NT2/D1 (cell line): ENCODE measurements at regions not wholly inside any gene's neighbourhood (a gene's known extent, or its start where the extent isn't known, plus 50 kb on each side); places are given as distances from the start of the nearest gene placed in this dataset.

Experiments used
- SUZ12 ChIP-seq: IDR thresholded peaks from 2 replicates; pipeline ENCODE4 v1.6.1; 2011; ENCODE audit not compliant: insufficient read length, insufficient read depth; ENCODE audit errors: extremely low read depth
- ZNF274 ChIP-seq: IDR thresholded peaks from 2 replicates; pipeline ENCODE4 v1.6.1; 2011; ENCODE audit warnings: mild to moderate bottlenecking, low read depth, low read length

DNA sequence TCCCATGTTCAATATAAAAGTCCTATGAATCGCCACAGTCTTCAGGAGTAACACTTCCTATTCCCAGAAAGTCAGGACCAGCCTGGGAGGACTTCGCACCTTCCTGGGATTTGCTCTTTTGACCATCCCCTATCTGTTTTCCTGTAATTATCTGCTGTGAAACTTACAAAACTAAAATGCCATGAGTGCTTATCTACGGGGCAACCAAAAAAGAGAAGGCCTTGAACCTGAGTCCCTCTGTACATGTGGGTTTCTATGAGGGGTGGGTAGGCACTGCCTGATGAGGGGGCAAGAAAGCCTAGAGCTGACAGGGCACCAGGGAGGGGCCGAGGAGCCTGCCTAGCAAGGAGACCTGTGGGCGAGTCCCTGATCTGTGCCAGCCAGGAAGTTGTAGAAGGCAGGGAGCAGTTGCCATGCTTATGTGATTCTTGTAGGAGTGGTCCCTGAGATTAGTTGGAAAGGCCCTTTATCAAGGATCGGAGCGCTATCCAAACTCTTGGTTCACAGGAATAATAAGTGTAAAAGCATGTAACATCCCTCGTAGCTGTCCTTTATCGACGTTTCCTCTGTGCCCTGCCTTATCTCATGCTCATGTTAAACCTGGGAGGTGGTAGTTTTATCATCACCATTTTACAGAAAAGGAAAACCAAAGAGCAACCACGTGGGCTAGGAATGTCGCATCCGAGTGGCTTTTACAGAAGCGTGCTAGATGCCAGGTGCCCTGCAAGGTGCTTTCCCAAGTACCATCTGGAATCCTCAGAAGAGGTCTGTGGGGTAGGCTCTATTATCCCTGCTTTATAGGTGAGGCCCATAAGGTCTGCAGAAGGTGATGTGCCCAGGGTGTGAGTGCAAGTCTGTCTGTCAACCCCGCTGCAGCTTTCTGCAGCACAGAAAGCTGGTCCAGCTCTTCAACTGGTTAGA is 111.8 kb downstream of the B3GNT2 start:
- TF ChIP-seq SUZ12 (no peak), ZNF274 (no peak)
